Thyroid gland (tissue), 4 donors: ENCODE measurements at regions not wholly inside any gene's neighbourhood (a gene's known extent, or its start where the extent isn't known, plus 50 kb on each side); places are given as distances from the start of the nearest gene placed in this dataset.

Experiments
- DNase-seq, 2 donors: peaks; one replicate each; pipeline ENCODE4 v3.0.0-alpha.2; 2019
- H3K27ac ChIP-seq, 3 donors: fragments of 200-600 bp; sonication (generic); 1 replicate in 2 of 3; 2 replicates in 1 of 3; pipeline ENCODE4 v1.5.1; 2016 to 2019; ENCODE audit warnings: mild to moderate bottlenecking in 1 of 3, moderate library complexity in 1 of 3
- H3K27me3 ChIP-seq: fragments of 200-600 bp; sonication (generic); one replicate; pipeline ENCODE4 v1.5.1; 2019
- H3K36me3 ChIP-seq, 2 donors: fragments of 200-600 bp; sonication (generic); one replicate each; pipeline ENCODE4 v1.5.1; 2016 to 2019
- H3K4me1 ChIP-seq, 2 donors: fragments of 200-600 bp; sonication (generic); one replicate each; pipeline ENCODE4 v1.5.1; 2017 to 2019
- H3K4me3 ChIP-seq, 3 donors: fragments of 200-600 bp; sonication (generic); replicated peaks in 1 of 3; 1 replicate in 2 of 3; 2 replicates in 1 of 3; pipeline ENCODE4 v1.5.1; 2016; ENCODE audit warnings: mild to moderate bottlenecking in 1 of 3
- H3K9me3 ChIP-seq: fragments of 200-600 bp; sonication (generic); one replicate; pipeline ENCODE4 v1.5.1; 2017
- POLR2A ChIP-seq, 2 donors: fragments of 450-650 bp; IDR thresholded peaks; one replicate each; pipeline ENCODE4 v1.6.1; 2017; ENCODE audit warnings: antibody characterized with exemption in 2 of 2, mild to moderate bottlenecking in 2 of 2, moderate library complexity in 1 of 2
- WGBS, 2 donors: methylation state at CpG; one replicate each; pipeline ENCODE4 v1.1.5; 2017; 5-methylcytosine and 5-hydroxymethylcytosine counted together
- intact Hi-C: fragments of 100-400 bp; cut with DNase I; formaldehyde crosslinking; loops from one replicate; pipeline ENCODE4 v1.15.1; 2023
- TF ChIP-seq, protein P1 (sequence below), 6 experiments: fragments of 200-600 bp in 3 of 6; fragments of 450-650 bp in 3 of 6; sonication (generic) in 3 of 6; IDR thresholded peaks; one replicate each; pipeline ENCODE4 v1.5.1; 2016 to 2019; ENCODE audit warnings: antibody characterized with exemption in 6 of 6, mild to moderate bottlenecking in 2 of 6, inconsistent platforms in 1 of 6, moderate library complexity in 1 of 6

- intact Hi-C loops: no loop called here
- H3K4me1 ChIP-seq: peaks cover 0 to 6% of the 10 kb centered on the region in 2 donors
- no peaks in the 10 kb centered on the region for H3K36me3 ChIP-seq
- H3K4me3 ChIP-seq: no peak overlapping the region
- TF ChIP-seq, protein P1, sequence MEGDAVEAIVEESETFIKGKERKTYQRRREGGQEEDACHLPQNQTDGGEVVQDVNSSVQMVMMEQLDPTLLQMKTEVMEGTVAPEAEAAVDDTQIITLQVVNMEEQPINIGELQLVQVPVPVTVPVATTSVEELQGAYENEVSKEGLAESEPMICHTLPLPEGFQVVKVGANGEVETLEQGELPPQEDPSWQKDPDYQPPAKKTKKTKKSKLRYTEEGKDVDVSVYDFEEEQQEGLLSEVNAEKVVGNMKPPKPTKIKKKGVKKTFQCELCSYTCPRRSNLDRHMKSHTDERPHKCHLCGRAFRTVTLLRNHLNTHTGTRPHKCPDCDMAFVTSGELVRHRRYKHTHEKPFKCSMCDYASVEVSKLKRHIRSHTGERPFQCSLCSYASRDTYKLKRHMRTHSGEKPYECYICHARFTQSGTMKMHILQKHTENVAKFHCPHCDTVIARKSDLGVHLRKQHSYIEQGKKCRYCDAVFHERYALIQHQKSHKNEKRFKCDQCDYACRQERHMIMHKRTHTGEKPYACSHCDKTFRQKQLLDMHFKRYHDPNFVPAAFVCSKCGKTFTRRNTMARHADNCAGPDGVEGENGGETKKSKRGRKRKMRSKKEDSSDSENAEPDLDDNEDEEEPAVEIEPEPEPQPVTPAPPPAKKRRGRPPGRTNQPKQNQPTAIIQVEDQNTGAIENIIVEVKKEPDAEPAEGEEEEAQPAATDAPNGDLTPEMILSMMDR (IDR thresholded peaks at IDR 0.05): no peak
- TF ChIP-seq POLR2A (IDR thresholded peaks at IDR 0.05): no peak
- H3K27me3 ChIP-seq: no peaks in the 10 kb centered on the region
- WGBS, 2 donors: 96% methylated on average over 7 of the region's 7 CpGs
- H3K9me3 ChIP-seq: no peaks in the 10 kb centered on the region
- no peak for DNase-seq
- H3K27ac ChIP-seq: no peak overlapping the region
These were observed 65.8 kb upstream of the EFEMP1 start for GRCh38 chr2:55989405-55989804.

DNA sequence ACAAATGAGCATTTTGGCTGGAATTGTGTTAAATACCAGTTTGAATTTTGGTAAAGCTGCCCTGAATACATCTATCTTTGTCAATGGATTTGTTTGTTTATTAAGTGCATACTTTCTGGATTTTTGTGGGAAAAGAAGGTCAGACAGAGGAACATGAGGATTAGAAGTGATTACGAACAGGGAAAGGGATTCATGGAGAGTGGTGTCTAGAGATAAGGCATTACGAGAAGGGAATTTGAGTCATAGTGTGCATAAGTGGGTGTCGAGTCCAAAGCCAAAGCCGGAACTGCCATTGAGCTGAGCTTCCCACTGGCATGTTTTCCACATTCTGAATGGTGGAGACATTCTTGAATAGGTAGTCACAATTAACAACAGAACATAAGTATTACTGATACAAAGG lies 68.9 kb upstream of the EFEMP1 start:
- H3K4me3 ChIP-seq: no peak overlapping the region
- H3K27me3 ChIP-seq: no peaks in the 10 kb centered on the region
- no peak for TF ChIP-seq POLR2A (IDR thresholded peaks at IDR 0.05)
- TF ChIP-seq, protein P1 (IDR thresholded peaks at IDR 0.05): no peak
- no peak overlapping the region for H3K27ac ChIP-seq
- H3K9me3 ChIP-seq: no peaks in the 10 kb centered on the region
- DNase-seq: peak in 1 of 2 donors; percentile 5
- intact Hi-C loops: no loop called here
- peaks cover 0 to 6% of the 10 kb centered on the region in 2 donors for H3K4me1 ChIP-seq
- H3K36me3 ChIP-seq: no peaks in the 10 kb centered on the region
- 67 to 78% methylated on average over 4 of the region's 4 CpGs for WGBS, 2 donors

DNA sequence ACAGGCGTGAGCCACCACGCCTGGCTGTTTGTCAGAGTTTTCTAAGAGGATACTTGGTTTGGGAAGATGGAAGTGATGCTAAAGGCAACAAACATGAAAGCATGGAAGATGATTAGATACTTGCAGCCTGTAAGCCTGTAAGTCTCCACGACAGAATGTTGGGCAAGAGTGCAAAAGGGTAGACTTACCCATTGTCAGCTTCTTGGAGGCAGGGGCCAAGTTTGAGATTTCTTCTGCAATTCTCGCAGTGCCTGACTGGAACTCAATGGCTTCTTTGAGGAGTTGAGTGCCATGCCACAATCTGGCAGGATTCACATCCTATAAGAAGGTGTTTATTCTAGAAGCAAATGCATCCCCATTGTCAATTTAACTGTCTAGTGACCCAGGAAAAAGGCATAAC lies 70.1 kb upstream of the EFEMP1 start:
- no peak for DNase-seq
- intact Hi-C loops: no loop called here
- no peaks in the 10 kb centered on the region for H3K9me3 ChIP-seq
- H3K27me3 ChIP-seq: no peaks in the 10 kb centered on the region
- WGBS, 2 donors: 92 to 93% methylated on average over 4 of the region's 4 CpGs
- H3K36me3 ChIP-seq: no peaks in the 10 kb centered on the region
- H3K4me1 ChIP-seq: peaks cover 0 to 6% of the 10 kb centered on the region in 2 donors
- no peak overlapping the region for H3K27ac ChIP-seq
- H3K4me3 ChIP-seq: no peak overlapping the region
- no peak for TF ChIP-seq POLR2A (IDR thresholded peaks at IDR 0.05)
- TF ChIP-seq, protein P1 (IDR thresholded peaks at IDR 0.05): no peak

- TF ChIP-seq, protein P1 (IDR thresholded peaks at IDR 0.05): no peak
- TF ChIP-seq POLR2A (IDR thresholded peaks at IDR 0.05): no peak
- no peak overlapping the region for H3K4me3 ChIP-seq
- no peaks in the 10 kb centered on the region for H3K9me3 ChIP-seq
- H3K36me3 ChIP-seq: no peaks in the 10 kb centered on the region
- H3K4me1 ChIP-seq: peaks cover 0 to 6% of the 10 kb centered on the region in 2 donors
- DNase-seq: no peak
- 86 to 89% methylated on average over 1 of the region's 1 CpG for WGBS, 2 donors
- H3K27ac ChIP-seq: no peak overlapping the region
- no peaks in the 10 kb centered on the region for H3K27me3 ChIP-seq
- intact Hi-C loops: no loop called here
These were observed 71.6 kb upstream of the EFEMP1 start for GRCh38 chr2:55995211-55995610.

GRCh38 chr2:55995902-55996301 lies 72.3 kb upstream of the EFEMP1 start:
- TF ChIP-seq POLR2A (IDR thresholded peaks at IDR 0.05): no peak
- TF ChIP-seq, protein P1 (IDR thresholded peaks at IDR 0.05): no peak
- intact Hi-C loops: no loop called here

More at GRCh38 chr2:55995902-55996301, 72.3 kb upstream of the EFEMP1 start:
- WGBS, 2 donors: 88 to 90% methylated on average over 2 of the region's 2 CpGs
- Histone ChIP-seq H3K9me3 (no peaks in the 10 kb centered on the region), H3K4me1 (peaks cover 0 to 6% of the 10 kb centered on the region in 2 donors), H3K27me3 (no peaks in the 10 kb centered on the region), H3K27ac (no peak overlapping the region), H3K36me3 (no peaks in the 10 kb centered on the region), H3K4me3 (no peak overlapping the region)
- no peak for DNase-seq
